A673 (cell line): ENCODE measurements at regions not wholly inside any gene's neighbourhood (a gene's known extent, or its start where the extent isn't known, plus 50 kb on each side); places are given as distances from the start of the nearest gene placed in this dataset.

Source experiments
- BruUV-seq: library from RNA; stranded (reverse); fragments of 400-500 nt; replicated peaks from 2 replicates; lab custom pipeline; 2021; lab: Mats Ljungman, UMichigan
- CTCF ChIA-PET: fragments of 300-600 bp; sonication (Branson Sonifier 250); formaldehyde crosslinking; loops from one replicate; lab custom pipeline; 2022; ENCODE audit warnings: antibody characterized with exemption; lab: Charles Lee
- POLR2A ChIA-PET: fragments of 300-600 bp; sonication (Branson Sonifier 250); formaldehyde crosslinking; loops from one replicate; lab custom pipeline; 2022; ENCODE audit warnings: antibody characterized with exemption; ENCODE audit not compliant: low non-redundant PET; lab: Charles Lee
- DNase-seq: peaks from one replicate; pipeline ENCODE4 v3.0.0-alpha.2; 2015; ENCODE audit warnings: low spot score
- H3K27ac ChIP-seq: fragments of 200-600 bp; sonication (generic); 2 replicates; pipeline ENCODE4 v1.5.1; 2016; ENCODE audit warnings: mixed run types, low read depth, mild to moderate bottlenecking, mixed read lengths, antibody characterized with exemption, low read length; ENCODE audit not compliant: poor library complexity, severe bottlenecking
- H3K27me3 ChIP-seq: fragments of 200-600 bp; sonication (generic); replicated peaks from 2 replicates; pipeline ENCODE4 v1.6.1; 2017; ENCODE audit warnings: mixed run types, low read depth, mild to moderate bottlenecking, mixed read lengths, antibody characterized with exemption, low read length; ENCODE audit not compliant: insufficient read depth, poor library complexity
- H3K36me3 ChIP-seq: fragments of 200-600 bp; sonication (generic); 2 replicates; pipeline ENCODE4 v1.6.1; 2016; ENCODE audit warnings: mixed run types, mild to moderate bottlenecking, mixed read lengths, antibody characterized with exemption, low read length; ENCODE audit not compliant: insufficient read depth, poor library complexity, severe bottlenecking
- H3K4me1 ChIP-seq: fragments of 200-600 bp; sonication (generic); 2 replicates; pipeline ENCODE4 v1.6.1; 2017; ENCODE audit warnings: mixed run types, mild to moderate bottlenecking, mixed read lengths, antibody characterized with exemption, low read length; ENCODE audit not compliant: insufficient read depth, poor library complexity, severe bottlenecking
- H3K4me3 ChIP-seq: fragments of 200-600 bp; sonication (generic); 2 replicates; pipeline ENCODE4 v1.5.1; 2016; ENCODE audit warnings: low read depth, mixed run types, mild to moderate bottlenecking, mixed read lengths, low read length; ENCODE audit not compliant: poor library complexity, severe bottlenecking
- H3K9me3 ChIP-seq: fragments of 200-600 bp; sonication (generic); 2 replicates; pipeline ENCODE4 v1.6.1; 2016; ENCODE audit warnings: mixed run types, low read depth, mild to moderate bottlenecking, mixed read lengths, antibody characterized with exemption, low read length; ENCODE audit not compliant: poor library complexity, severe bottlenecking
- EZH2 ChIP-seq: fragments of 200-600 bp; sonication (generic); IDR thresholded peaks from 2 replicates; pipeline ENCODE4 v1.6.1; 2017; ENCODE audit warnings: borderline replicate concordance, low read depth, mild to moderate bottlenecking, mixed read lengths, antibody characterized with exemption, low read length; ENCODE audit not compliant: poor library complexity, severe bottlenecking
- intact Hi-C: fragments of 100-400 bp; cut with micrococcal nuclease; formaldehyde crosslinking; loops from one replicate; pipeline ENCODE4 v1.10.0; 2022; ENCODE audit not compliant: unreplicated experiment
- TF ChIP-seq, protein P1 (sequence below): fragments of 300-800, 200-600 bp; sonication (generic); conservative IDR thresholded peaks from 2 replicates; pipeline ENCODE4 v1.5.1; 2017; ENCODE audit warnings: low read depth, mild to moderate bottlenecking, antibody characterized with exemption, low read length, moderate library complexity, mixed read lengths

- no peak for DNase-seq
- Histone ChIP-seq H3K9me3 (no peaks in the 10 kb centered on the region), H3K4me1 (no peaks in the 10 kb centered on the region), H3K27ac (no peak overlapping the region), H3K27me3 (no peaks in the 10 kb centered on the region), H3K4me3 (no peak overlapping the region), H3K36me3 (no peaks in the 10 kb centered on the region)
- ChIA-PET CTCF (no interaction called here), POLR2A (no interaction called here)
- TF ChIP-seq, protein P1, sequence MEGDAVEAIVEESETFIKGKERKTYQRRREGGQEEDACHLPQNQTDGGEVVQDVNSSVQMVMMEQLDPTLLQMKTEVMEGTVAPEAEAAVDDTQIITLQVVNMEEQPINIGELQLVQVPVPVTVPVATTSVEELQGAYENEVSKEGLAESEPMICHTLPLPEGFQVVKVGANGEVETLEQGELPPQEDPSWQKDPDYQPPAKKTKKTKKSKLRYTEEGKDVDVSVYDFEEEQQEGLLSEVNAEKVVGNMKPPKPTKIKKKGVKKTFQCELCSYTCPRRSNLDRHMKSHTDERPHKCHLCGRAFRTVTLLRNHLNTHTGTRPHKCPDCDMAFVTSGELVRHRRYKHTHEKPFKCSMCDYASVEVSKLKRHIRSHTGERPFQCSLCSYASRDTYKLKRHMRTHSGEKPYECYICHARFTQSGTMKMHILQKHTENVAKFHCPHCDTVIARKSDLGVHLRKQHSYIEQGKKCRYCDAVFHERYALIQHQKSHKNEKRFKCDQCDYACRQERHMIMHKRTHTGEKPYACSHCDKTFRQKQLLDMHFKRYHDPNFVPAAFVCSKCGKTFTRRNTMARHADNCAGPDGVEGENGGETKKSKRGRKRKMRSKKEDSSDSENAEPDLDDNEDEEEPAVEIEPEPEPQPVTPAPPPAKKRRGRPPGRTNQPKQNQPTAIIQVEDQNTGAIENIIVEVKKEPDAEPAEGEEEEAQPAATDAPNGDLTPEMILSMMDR = no peak
- no peak for TF ChIP-seq EZH2
- no TSS peak for BruUV-seq
- intact Hi-C loops = no loop called here
Observed at GRCh38 chr2:167697194-167697593, 550.2 kb downstream of the STK39 start.

DNA sequence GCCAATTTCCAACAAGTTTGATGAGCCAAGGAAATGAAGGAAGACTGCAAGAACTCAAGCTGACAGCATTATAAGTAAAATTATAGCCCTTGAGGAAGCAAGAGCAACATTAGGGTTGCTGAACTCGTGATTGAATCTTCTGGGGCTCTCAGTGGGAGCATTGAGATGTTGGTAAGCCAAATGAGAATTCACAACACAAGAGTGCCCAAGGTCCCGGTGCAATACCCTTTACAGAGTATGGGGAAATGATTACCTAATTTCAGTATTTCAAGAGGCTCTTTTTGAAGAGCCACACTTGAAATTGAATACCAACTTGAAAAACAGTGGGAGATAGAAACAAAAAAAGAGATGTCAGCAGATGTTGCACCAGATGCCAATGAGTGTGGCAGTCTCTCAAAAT, 554.5 kb downstream of the STK39 start:
- no peaks in the 10 kb centered on the region for H3K4me1 ChIP-seq
- DNase-seq = no peak
- H3K27me3 ChIP-seq = no peaks in the 10 kb centered on the region
- H3K9me3 ChIP-seq = no peaks in the 10 kb centered on the region
- CTCF ChIA-PET = no interaction called here
- POLR2A ChIA-PET = no interaction called here
- H3K27ac ChIP-seq = no peak overlapping the region
- no peak for TF ChIP-seq EZH2
- TF ChIP-seq, protein P1 = no peak
- no peak overlapping the region for H3K4me3 ChIP-seq
- no peaks in the 10 kb centered on the region for H3K36me3 ChIP-seq
- intact Hi-C loops = no loop called here
- BruUV-seq = no TSS peak

DNA sequence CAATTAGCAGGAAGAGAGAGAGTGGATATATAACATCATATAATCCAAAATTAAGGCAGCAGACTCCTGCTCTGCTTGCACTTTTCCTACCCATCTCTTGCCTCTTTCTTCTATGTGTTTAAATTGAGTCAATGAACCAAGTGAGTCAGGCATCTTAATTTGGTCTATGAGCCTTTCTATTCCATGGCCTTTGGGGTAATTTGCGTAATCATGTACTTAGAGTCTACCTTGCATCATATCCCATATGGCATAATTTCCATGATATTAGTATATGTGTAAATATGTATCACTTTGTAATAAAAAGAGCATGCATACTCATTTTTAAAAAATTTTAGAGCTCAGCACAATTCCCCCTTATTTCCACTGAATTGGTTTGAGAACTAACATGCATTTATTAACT, 555.2 kb downstream of the STK39 start:
- TF ChIP-seq, protein P1 = no peak
- no peak for TF ChIP-seq EZH2
- no TSS peak for BruUV-seq
- Histone ChIP-seq H3K27me3 (no peaks in the 10 kb centered on the region), H3K36me3 (no peaks in the 10 kb centered on the region), H3K4me3 (no peak overlapping the region), H3K4me1 (no peaks in the 10 kb centered on the region), H3K27ac (no peak overlapping the region), H3K9me3 (no peaks in the 10 kb centered on the region)
- intact Hi-C loops = no loop called here
- CTCF ChIA-PET = no interaction called here
- DNase-seq = no peak
- POLR2A ChIA-PET = no interaction called here
